H9 (cell line): ENCODE measurements at regions not wholly inside any gene's neighbourhood (a gene's known extent, or its start where the extent isn't known, plus 50 kb on each side); places are given as distances from the start of the nearest gene placed in this dataset.

Experiments used
- DNase-seq: peaks from one replicate; pipeline ENCODE4 v3.0.0-alpha.2; 2017
- H2AFZ ChIP-seq: one replicate; pipeline ENCODE4 v1.6.1; 2013; ENCODE audit warnings: mild to moderate bottlenecking, low read length, control low read depth, moderate library complexity
- H2AK5ac ChIP-seq: 2 replicates; pipeline ENCODE4 v1.6.1; 2013; ENCODE audit warnings: low read length, control low read depth, mixed read lengths; ENCODE audit not compliant: insufficient read length
- H2BK120ac ChIP-seq: one replicate; pipeline ENCODE4 v1.6.1; 2013; ENCODE audit warnings: low read depth, mild to moderate bottlenecking, low read length, control low read depth, inconsistent platforms; ENCODE audit not compliant: poor library complexity, severe bottlenecking
- H2BK12ac ChIP-seq: 2 replicates; pipeline ENCODE4 v1.6.1; 2013; ENCODE audit warnings: low read length, control low read depth, mixed read lengths, low read depth; ENCODE audit not compliant: insufficient read length
- H2BK15ac ChIP-seq: 2 replicates; pipeline ENCODE4 v1.6.1; 2013; ENCODE audit warnings: low read depth, low read length, control low read depth
- H2BK20ac ChIP-seq: one replicate; pipeline ENCODE4 v1.6.1; 2013; ENCODE audit warnings: low read depth, mild to moderate bottlenecking, low read length, control low read depth, inconsistent platforms; ENCODE audit not compliant: poor library complexity, severe bottlenecking
- H2BK5ac ChIP-seq: 2 replicates; pipeline ENCODE4 v1.6.1; 2013; ENCODE audit warnings: low read length, control low read depth, mixed read lengths; ENCODE audit not compliant: insufficient read length
- H3K14ac ChIP-seq: 2 replicates; pipeline ENCODE4 v1.6.1; 2013; ENCODE audit warnings: low read length, control low read depth; ENCODE audit not compliant: insufficient read depth
- H3K18ac ChIP-seq: 2 replicates; pipeline ENCODE4 v1.6.1; 2013; ENCODE audit warnings: low read depth, mild to moderate bottlenecking, mixed read lengths, low read length, control low read depth; ENCODE audit not compliant: insufficient read length
- H3K23ac ChIP-seq: 2 replicates; pipeline ENCODE4 v1.6.1; 2013; ENCODE audit warnings: low read length, control low read depth, mixed read lengths, low read depth; ENCODE audit not compliant: insufficient read length
- H3K23me2 ChIP-seq: 2 replicates; pipeline ENCODE4 v1.6.1; 2013; ENCODE audit warnings: low read depth, mild to moderate bottlenecking, mixed read lengths, low read length, control low read depth; ENCODE audit not compliant: insufficient read length, poor library complexity, severe bottlenecking
- H3K27ac ChIP-seq: 2 replicates; pipeline ENCODE4 v1.5.1; 2013; ENCODE audit warnings: low read length, control low read depth, mixed read lengths, low read depth; ENCODE audit not compliant: insufficient read length
- H3K27me3 ChIP-seq: 2 replicates; pipeline ENCODE4 v1.6.1; 2013; ENCODE audit warnings: low read length, control low read depth, inconsistent platforms; ENCODE audit not compliant: insufficient read depth
- H3K4ac ChIP-seq: 2 replicates; pipeline ENCODE4 v1.6.1; 2013; ENCODE audit warnings: low read depth, mild to moderate bottlenecking, control low read depth, inconsistent platforms, low read length, moderate library complexity
- H3K4me1 ChIP-seq: 2 replicates; pipeline ENCODE4 v1.6.1; 2013; ENCODE audit warnings: low read length, control low read depth, inconsistent platforms; ENCODE audit not compliant: insufficient read depth
- H3K4me2 ChIP-seq: 2 replicates; pipeline ENCODE4 v1.6.1; 2013; ENCODE audit warnings: low read length, control low read depth, mixed read lengths; ENCODE audit not compliant: insufficient read length, insufficient read depth
- H3K56ac ChIP-seq: 2 replicates; pipeline ENCODE4 v1.6.1; 2013; ENCODE audit warnings: low read depth, mild to moderate bottlenecking, mixed read lengths, low read length, control low read depth; ENCODE audit not compliant: insufficient read length
- H3K79me1 ChIP-seq: 2 replicates; pipeline ENCODE4 v1.6.1; 2013; ENCODE audit warnings: low read depth, mild to moderate bottlenecking, moderate library complexity, low read length, control low read depth, inconsistent platforms; ENCODE audit not compliant: insufficient read depth, poor library complexity, severe bottlenecking
- H3K79me2 ChIP-seq: 2 replicates; pipeline ENCODE4 v1.6.1; 2013; ENCODE audit warnings: low read length, control low read depth, inconsistent platforms; ENCODE audit not compliant: insufficient read depth
- H3K9ac ChIP-seq: 2 replicates; pipeline ENCODE4 v1.6.1; 2013; ENCODE audit warnings: low read length, control low read depth, mixed read lengths; ENCODE audit not compliant: insufficient read length; ENCODE audit errors: extremely low read depth
- H3K9me3 ChIP-seq: one replicate; pipeline ENCODE4 v1.6.1; 2013; ENCODE audit warnings: low read depth, low read length, inconsistent platforms; ENCODE audit not compliant: control insufficient read depth
- H3T11ph ChIP-seq: one replicate; pipeline ENCODE4 v1.6.1; 2013; ENCODE audit warnings: mild to moderate bottlenecking, low read length, control low read depth, inconsistent platforms
- H4K20me1 ChIP-seq: one replicate; pipeline ENCODE4 v1.6.1; 2013; ENCODE audit not compliant: control insufficient read depth, insufficient read length, insufficient read depth
- H4K5ac ChIP-seq: 2 replicates; pipeline ENCODE4 v1.6.1; 2013; ENCODE audit warnings: low read depth, mild to moderate bottlenecking, mixed read lengths, low read length, control low read depth; ENCODE audit not compliant: insufficient read length
- H4K8ac ChIP-seq: replicated peaks from 2 replicates; pipeline ENCODE4 v1.6.1; 2013; ENCODE audit warnings: low read length, control low read depth, mixed read lengths, low read depth; ENCODE audit not compliant: insufficient read length
- H4K91ac ChIP-seq: 2 replicates; pipeline ENCODE4 v1.6.1; 2013; ENCODE audit warnings: low read depth, mild to moderate bottlenecking, moderate library complexity, mixed read lengths, low read length, control low read depth; ENCODE audit not compliant: insufficient read length
- H3K27ac Mint-ChIP-seq, 3 experiments: 2 replicates in 2 of 3; 3 replicates in 1 of 3; pipeline ENCODE4 v1.8.0; 2020 to 2021; ENCODE audit warnings: mixed read lengths in 3 of 3, mild to moderate bottlenecking in 1 of 3, moderate library complexity in 1 of 3
- H3K27me3 Mint-ChIP-seq: 2 replicates; pipeline ENCODE4 v1.8.0; 2021; ENCODE audit warnings: low read depth, mild to moderate bottlenecking, moderate library complexity, mixed read lengths
- H3K36me3 Mint-ChIP-seq, 3 experiments: 2 replicates in 2 of 3; 3 replicates in 1 of 3; pipeline ENCODE4 v1.8.0; 2020 to 2021; ENCODE audit warnings: low read depth in 3 of 3, mixed read lengths in 3 of 3; ENCODE audit not compliant: insufficient read depth in 1 of 3
- H3K4me1 Mint-ChIP-seq, 2 experiments: 2 replicates each; pipeline ENCODE4 v1.8.0; 2020; ENCODE audit warnings: mixed read lengths in 2 of 2
- H3K4me3 Mint-ChIP-seq, 2 experiments: 2 replicates in 1 of 2; 3 replicates in 1 of 2; pipeline ENCODE4 v1.8.0; 2020 to 2021; ENCODE audit warnings: mild to moderate bottlenecking in 2 of 2, mixed read lengths in 2 of 2, moderate library complexity in 1 of 2
- H3K9me3 Mint-ChIP-seq, 2 experiments: 2 replicates in 1 of 2; 3 replicates in 1 of 2; pipeline ENCODE4 v1.8.0; 2020; ENCODE audit warnings: mild to moderate bottlenecking in 2 of 2, mixed read lengths in 2 of 2, moderate library complexity in 1 of 2
- CTCF ChIP-seq: fragments of 200-600 bp; sonication (generic); conservative IDR thresholded peaks from 3 replicates; pipeline ENCODE4 v1.8.0; 2021; ENCODE audit warnings: antibody characterized with exemption, mild to moderate bottlenecking
- WGBS: extraction: QIAGEN DNeasy Blood & Tissue Kit; methylation state at CpG from one replicate; pipeline ENCODE4 v1.1.7; 2013; ENCODE audit warnings: missing lambda C conversion rate, low lambda C conversion rate, mixed read lengths; ENCODE audit not compliant: insufficient read length; ENCODE audit errors: extremely low coverage; 5-methylcytosine and 5-hydroxymethylcytosine counted together

GRCh38 chr5:174454464-174454863 lies 269.9 kb upstream of the MSX2 start:
- H3K56ac ChIP-seq: no peak overlapping the region
- Mint-ChIP-seq H3K27ac (no peak overlapping the region), H3K27me3 (peaks cover 5% of the 10 kb centered on the region), H3K9me3 (peaks cover 3 to 6% of the 10 kb centered on the region in 2 experiments; a peak in 2 of 5 replicates), H3K4me1 (peaks cover 3 to 6% of the 10 kb centered on the region in 2 experiments), H3K36me3 (no peaks in the 10 kb centered on the region), H3K4me3 (no peak overlapping the region)
- H4K8ac ChIP-seq: no peak overlapping the region
- no peak overlapping the region for H2BK120ac ChIP-seq
- no peak overlapping the region for H3T11ph ChIP-seq
- no peak overlapping the region for H4K5ac ChIP-seq
- no peaks in the 10 kb centered on the region for H3K9me3 ChIP-seq
- no peak overlapping the region for H2AK5ac ChIP-seq
- H3K23me2 ChIP-seq: no peaks in the 10 kb centered on the region
- H4K20me1 ChIP-seq: no peaks in the 10 kb centered on the region
- no peak overlapping the region for H2BK15ac ChIP-seq
- no peak overlapping the region for H2AFZ ChIP-seq
- no peaks in the 10 kb centered on the region for H3K4me1 ChIP-seq
- no peak overlapping the region for H3K23ac ChIP-seq
- no peak overlapping the region for H3K9ac ChIP-seq
- H3K4me2 ChIP-seq: no peak overlapping the region
- no peak for TF ChIP-seq CTCF
- no peaks in the 10 kb centered on the region for H3K27me3 ChIP-seq
- H3K18ac ChIP-seq: no peak overlapping the region
- H3K4ac ChIP-seq: no peak overlapping the region
- no CpG with 5 or more reads among the region's 6 CpGs for WGBS
- H3K79me2 ChIP-seq: no peaks in the 10 kb centered on the region
- H3K79me1 ChIP-seq: no peaks in the 10 kb centered on the region
- no peak overlapping the region for H4K91ac ChIP-seq
- no peak overlapping the region for H2BK5ac ChIP-seq
- no peak overlapping the region for H3K14ac ChIP-seq
- no peak for DNase-seq
- H3K27ac ChIP-seq: no peak overlapping the region
- H2BK12ac ChIP-seq: no peak overlapping the region
- no peak overlapping the region for H2BK20ac ChIP-seq
